DND-41 (cell line): ENCODE measurements at regions not wholly inside any gene's neighbourhood (a gene's known extent, or its start where the extent isn't known, plus 50 kb on each side); places are given as distances from the start of the nearest gene placed in this dataset.

ENCODE experiments used
- ATAC-seq: fragments of 200-7000 bp; cut with Tn5 transposase; 3 replicates; pipeline ENCODE4 v1.9.1; 2021; ENCODE audit warnings: low read depth; ENCODE audit not compliant: insufficient read depth
- DNase-seq: peaks from one replicate; pipeline ENCODE4 v3.0.0-alpha.2; 2020
- H2AFZ ChIP-seq: 2 replicates; pipeline ENCODE4 v1.6.0; 2012; ENCODE audit warnings: low read depth, low read length
- H3K27ac ChIP-seq: 2 replicates; pipeline ENCODE4 v1.5.1; 2012; ENCODE audit warnings: low read length, inconsistent platforms
- H3K27me3 ChIP-seq: fragments of 200-600 bp; sonication (generic); 2 replicates; pipeline ENCODE4 v1.6.0; 2012; ENCODE audit warnings: low read length, mild to moderate bottlenecking, inconsistent platforms; ENCODE audit not compliant: insufficient read depth, poor library complexity
- H3K36me3 ChIP-seq: 2 replicates; pipeline ENCODE4 v1.5.1; 2012; ENCODE audit warnings: low read length, inconsistent platforms; ENCODE audit not compliant: insufficient read depth
- H3K4me1 ChIP-seq: 2 replicates; pipeline ENCODE4 v1.5.1; 2012; ENCODE audit warnings: mild to moderate bottlenecking, low read length; ENCODE audit not compliant: insufficient read depth
- H3K4me2 ChIP-seq: 2 replicates; pipeline ENCODE4 v1.6.0; 2012; ENCODE audit warnings: mild to moderate bottlenecking, moderate library complexity, low read length, inconsistent platforms; ENCODE audit not compliant: insufficient read depth
- H3K4me3 ChIP-seq, 2 experiments: fragments of 200-600 bp in 1 of 2; shearing (Covaris generic) in 1 of 2; 2 replicates each; pipeline ENCODE4 v1.5.1; 2012 to 2016; ENCODE audit warnings: inconsistent platforms in 2 of 2, low read length in 2 of 2, mild to moderate bottlenecking in 2 of 2, low read depth in 1 of 2, moderate library complexity in 1 of 2
- H3K79me2 ChIP-seq: 2 replicates; pipeline ENCODE4 v1.6.0; 2012; ENCODE audit warnings: low read length, inconsistent platforms; ENCODE audit not compliant: insufficient read depth
- H3K9ac ChIP-seq: 2 replicates; pipeline ENCODE4 v1.6.0; 2012; ENCODE audit warnings: low read depth, mild to moderate bottlenecking, inconsistent platforms, low read length, moderate library complexity
- H3K9me3 ChIP-seq: 2 replicates; pipeline ENCODE4 v1.5.1; 2012; ENCODE audit warnings: low read length, moderate library complexity, mild to moderate bottlenecking, inconsistent platforms; ENCODE audit not compliant: insufficient read depth, severe bottlenecking
- H4K20me1 ChIP-seq: 2 replicates; pipeline ENCODE4 v1.6.0; 2012; ENCODE audit warnings: low read length; ENCODE audit not compliant: insufficient read depth
- CTCF ChIP-seq: IDR thresholded peaks from 2 replicates; pipeline ENCODE4 v1.5.1; 2012; ENCODE audit warnings: borderline replicate concordance, low read length, moderate library complexity, mild to moderate bottlenecking; ENCODE audit not compliant: poor library complexity, severe bottlenecking; ENCODE audit errors: extremely low read depth
- EZH2 ChIP-seq: IDR thresholded peaks from 3 replicates; pipeline ENCODE4 v1.6.1; 2012; ENCODE audit warnings: borderline replicate concordance, low read depth, mild to moderate bottlenecking, moderate library complexity, low read length, inconsistent platforms; ENCODE audit not compliant: severe bottlenecking

- ATAC-seq (0 out of 3 replicates have a peak, but pooled peaks have one; percentile 37), DNase-seq (no peak)
- H3K27me3 ChIP-seq = no peaks in the 10 kb centered on the region
- no peak overlapping the region for H3K9ac ChIP-seq
- H3K4me2 ChIP-seq = no peak overlapping the region
- no peaks in the 10 kb centered on the region for H3K79me2 ChIP-seq
- H3K36me3 ChIP-seq = no peaks in the 10 kb centered on the region
- TF ChIP-seq CTCF (no peak), EZH2 (no peak)
- H3K27ac ChIP-seq = no peak overlapping the region
- no peak overlapping the region for H3K4me3 ChIP-seq
- H3K4me1 ChIP-seq = no peaks in the 10 kb centered on the region
- no peaks in the 10 kb centered on the region for H4K20me1 ChIP-seq
- no peaks in the 10 kb centered on the region for H3K9me3 ChIP-seq
- H2AFZ ChIP-seq = no peak overlapping the region
These were observed 81.9 kb upstream of the COL5A2 start for GRCh38 chr2:189261431-189261841.

- H3K4me1 ChIP-seq = no peaks in the 10 kb centered on the region
- H3K79me2 ChIP-seq = no peaks in the 10 kb centered on the region
- no peaks in the 10 kb centered on the region for H4K20me1 ChIP-seq
- H3K36me3 ChIP-seq = no peaks in the 10 kb centered on the region
- no peak overlapping the region for H3K4me3 ChIP-seq
- no peaks in the 10 kb centered on the region for H3K9me3 ChIP-seq
- no peak overlapping the region for H2AFZ ChIP-seq
- H3K27me3 ChIP-seq = no peaks in the 10 kb centered on the region
- ATAC-seq (no peak), DNase-seq (no peak)
- H3K27ac ChIP-seq = no peak overlapping the region
- no peak overlapping the region for H3K4me2 ChIP-seq
- no peak overlapping the region for H3K9ac ChIP-seq
- no peak for TF ChIP-seq CTCF
- no peak for TF ChIP-seq EZH2
These were observed 82.4 kb upstream of the COL5A2 start for GRCh38 chr2:189261916-189262315.

- Histone ChIP-seq H3K27me3 (no peaks in the 10 kb centered on the region), H3K36me3 (no peaks in the 10 kb centered on the region), H2AFZ (no peak overlapping the region), H3K4me1 (no peaks in the 10 kb centered on the region), H3K9me3 (no peaks in the 10 kb centered on the region), H3K4me2 (no peak overlapping the region), H3K79me2 (no peaks in the 10 kb centered on the region), H3K4me3 (no peak overlapping the region), H3K9ac (no peak overlapping the region), H4K20me1 (no peaks in the 10 kb centered on the region), H3K27ac (no peak overlapping the region)
- ATAC-seq = no peak
- no peak for DNase-seq
- TF ChIP-seq EZH2 (no peak), CTCF (no peak)
These were observed 86.2 kb upstream of the COL5A2 start for GRCh38 chr2:189265696-189266320.

GRCh38 chr2:189267491-189267890 is 87.9 kb upstream of the COL5A2 start:
- no peak overlapping the region for H3K4me2 ChIP-seq
- H3K36me3 ChIP-seq = no peaks in the 10 kb centered on the region
- ATAC-seq (no peak), DNase-seq (no peak)
- no peaks in the 10 kb centered on the region for H3K4me1 ChIP-seq
- no peak overlapping the region for H3K9ac ChIP-seq
- H3K79me2 ChIP-seq = no peaks in the 10 kb centered on the region
- H3K4me3 ChIP-seq = no peak overlapping the region
- H2AFZ ChIP-seq = no peak overlapping the region
- TF ChIP-seq EZH2 (no peak), CTCF (no peak)
- no peaks in the 10 kb centered on the region for H4K20me1 ChIP-seq
- no peaks in the 10 kb centered on the region for H3K27me3 ChIP-seq
- H3K27ac ChIP-seq = no peak overlapping the region
- H3K9me3 ChIP-seq = no peaks in the 10 kb centered on the region
